Sigmoid colon (tissue), 6 donors: ENCODE measurements at regions not wholly inside any gene's neighbourhood (a gene's known extent, or its start where the extent isn't known, plus 50 kb on each side); places are given as distances from the start of the nearest gene placed in this dataset.

Source experiments
- DNase-seq: peaks from one replicate; pipeline ENCODE4 v3.0.0-alpha.2; 2019
- H3K27ac ChIP-seq, 4 donors: fragments of 200-600 bp; sonication (generic); one replicate each; pipeline ENCODE4 v1.5.1; 2016 to 2019; ENCODE audit warnings: mild to moderate bottlenecking in 1 of 4
- H3K27me3 ChIP-seq, 3 donors: fragments of 200-600 bp; sonication (generic); one replicate each; pipeline ENCODE4 v1.5.1; 2019; ENCODE audit warnings: mild to moderate bottlenecking in 1 of 3
- H3K36me3 ChIP-seq, 4 donors: fragments of 200-600 bp; sonication (generic); one replicate each; pipeline ENCODE4 v1.5.1; 2016 to 2019
- H3K4me1 ChIP-seq, 4 donors: fragments of 200-600 bp; sonication (generic); one replicate each; pipeline ENCODE4 v1.5.1; 2017 to 2019
- H3K4me3 ChIP-seq, 4 donors: fragments of 200-600 bp; sonication (generic); one replicate each; pipeline ENCODE4 v1.5.1; 2017 to 2019; ENCODE audit warnings: mild to moderate bottlenecking in 2 of 4, moderate library complexity in 1 of 4
- H3K9me3 ChIP-seq, 4 donors: fragments of 200-600 bp in 3 of 4; sonication (generic) in 3 of 4; one replicate each; pipeline versions ENCODE4 v1.5.1 to v1.6.1; 2013 to 2019
- EP300 ChIP-seq, 4 donors: sonication (generic); formaldehyde crosslinking; IDR thresholded peaks; one replicate each; pipeline ENCODE4 v1.6.1; 2017; ENCODE audit warnings: antibody characterized with exemption in 4 of 4
- POLR2A ChIP-seq, 2 donors: fragments of 450-650 bp; IDR thresholded peaks; one replicate each; pipeline ENCODE4 v1.6.1; 2016; ENCODE audit warnings: antibody characterized with exemption in 2 of 2, mild to moderate bottlenecking in 2 of 2, moderate library complexity in 2 of 2
- POLR2AphosphoS5 ChIP-seq, 4 donors: sonication (generic); formaldehyde crosslinking; IDR thresholded peaks; one replicate each; pipeline ENCODE4 v1.6.1; 2017; ENCODE audit warnings: antibody characterized with exemption in 4 of 4
- WGBS, 2 donors: extraction: QIAGEN DNeasy Blood & Tissue Kit; methylation state at CpG; one replicate each; pipeline ENCODE4 v1.1.7; 2013; 5-methylcytosine and 5-hydroxymethylcytosine counted together
- intact Hi-C: fragments of 100-400 bp; cut with DNase I; formaldehyde crosslinking; loops from one replicate; pipeline ENCODE4 v1.15.1; 2023
- TF ChIP-seq, protein P1 (sequence below), 4 experiments: fragments of 450-650 bp in 3 of 4; fragments of 200-600 bp in 1 of 4; IDR thresholded peaks; one replicate each; pipeline ENCODE4 v1.5.1; 2016 to 2019; ENCODE audit warnings: antibody characterized with exemption in 4 of 4, mild to moderate bottlenecking in 3 of 4, moderate library complexity in 2 of 4
- donor health status: healthy with polysubstance abuse.
- donor health status: healthy.

DNA sequence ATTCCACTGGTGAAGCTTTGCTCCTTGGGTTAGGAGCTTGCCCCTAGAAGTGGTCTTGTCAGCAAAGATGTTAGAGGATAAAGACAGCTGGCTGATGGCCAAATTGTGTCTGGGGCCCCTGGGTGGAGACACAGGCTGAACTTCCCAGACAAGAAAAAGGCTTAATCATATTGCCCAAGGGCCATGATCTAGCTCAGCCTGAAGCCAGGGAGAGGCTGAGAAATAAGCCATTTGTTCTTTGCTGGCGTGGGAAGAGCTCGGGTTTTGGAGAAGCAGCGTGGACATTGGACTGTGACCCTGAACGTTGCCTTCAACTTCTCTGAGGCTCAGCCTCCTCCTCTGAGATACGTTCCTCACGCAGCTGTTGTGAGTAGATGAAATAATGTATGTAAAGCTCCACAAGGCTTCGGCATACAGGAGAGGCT, 153.0 kb downstream of the ZFP36L2 start:
- intact Hi-C loops, result no loop called here
- TF ChIP-seq POLR2AphosphoS5 (IDR thresholded peaks at IDR 0.05) (peak in 2 of 4 donors; percentile 15 to 40), POLR2A (IDR thresholded peaks at IDR 0.05) (no peak)
- no peaks in the 10 kb centered on the region for H3K9me3 ChIP-seq
- no peaks in the 10 kb centered on the region for H3K27me3 ChIP-seq
- H3K36me3 ChIP-seq, result no peaks in the 10 kb centered on the region
- H3K4me1 ChIP-seq, result peaks cover 0 to 58% (median 44%) of the 10 kb centered on the region in 4 donors
- no peak overlapping the region for H3K4me3 ChIP-seq
- no peak for DNase-seq
- 68 to 75% methylated on average over 7 of the region's 7 CpGs for whole genome bisulfite sequencing, 2 donors
- peak overlapping the region; percentile 70 to 81 (median 78) for H3K27ac ChIP-seq

DNA sequence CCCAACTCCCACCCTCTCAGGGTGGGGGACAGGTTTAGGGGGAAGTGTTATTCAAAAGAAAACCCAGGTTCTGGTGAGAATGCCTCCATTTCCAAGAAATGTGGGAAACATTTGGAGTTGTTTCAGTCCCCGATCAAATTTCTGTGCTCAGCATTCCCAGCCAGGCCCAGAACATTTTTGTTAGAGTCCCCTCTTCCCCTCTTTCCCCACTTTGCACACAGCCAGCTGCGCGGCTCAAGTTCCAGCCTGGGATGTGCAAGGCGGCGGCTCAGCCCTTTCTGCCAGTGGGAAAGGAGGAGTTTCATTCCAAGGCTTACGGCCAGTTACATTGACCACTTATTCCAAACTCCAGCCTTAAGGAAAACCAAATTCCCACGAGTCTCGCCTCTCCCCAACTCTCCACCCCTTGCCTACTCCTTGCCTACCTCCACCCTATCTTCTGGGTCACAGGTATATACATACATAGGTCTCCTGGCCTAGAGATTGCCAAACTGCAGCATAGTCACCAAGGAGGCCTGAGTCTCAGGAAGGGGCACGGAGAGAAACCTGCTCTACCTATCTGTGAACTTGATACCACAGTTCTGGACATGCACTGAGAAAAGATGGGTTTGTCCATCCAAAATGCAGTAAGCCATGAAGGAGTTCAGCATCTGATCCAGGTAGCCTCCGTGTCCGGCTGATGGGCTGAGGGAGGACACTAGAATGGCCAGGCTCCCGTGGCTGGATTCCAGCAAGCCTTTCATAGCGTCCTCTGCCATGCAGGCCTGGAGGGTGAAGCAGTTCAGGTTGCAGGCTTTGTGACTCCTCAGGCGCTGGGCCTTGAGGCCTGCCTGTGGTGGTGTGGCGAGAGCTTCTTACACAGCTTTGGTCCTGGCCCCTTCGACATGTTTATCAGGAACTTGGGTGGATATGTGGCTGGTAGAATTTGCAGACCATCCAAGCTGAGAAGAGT, 154.5 kb downstream of the ZFP36L2 start:
- Histone ChIP-seq H3K27ac (peak overlapping the region; percentile 52 to 68 (median 62)), H3K9me3 (no peaks in the 10 kb centered on the region), H3K4me1 (peaks cover 0 to 58% (median 42%) of the 10 kb centered on the region in 4 donors), H3K4me3 (no peak overlapping the region), H3K36me3 (no peaks in the 10 kb centered on the region), H3K27me3 (no peaks in the 10 kb centered on the region)
- WGBS, 2 donors, result 85 to 89% methylated on average over 16 of the region's 16 CpGs
- intact Hi-C loops, result no loop called here
- peak; percentile 85 for DNase-seq
- TF ChIP-seq POLR2AphosphoS5 (IDR thresholded peaks at IDR 0.05) (no peak), POLR2A (IDR thresholded peaks at IDR 0.05) (no peak), EP300 (IDR thresholded peaks at IDR 0.05) (no peak)
- TF ChIP-seq, protein P1, sequence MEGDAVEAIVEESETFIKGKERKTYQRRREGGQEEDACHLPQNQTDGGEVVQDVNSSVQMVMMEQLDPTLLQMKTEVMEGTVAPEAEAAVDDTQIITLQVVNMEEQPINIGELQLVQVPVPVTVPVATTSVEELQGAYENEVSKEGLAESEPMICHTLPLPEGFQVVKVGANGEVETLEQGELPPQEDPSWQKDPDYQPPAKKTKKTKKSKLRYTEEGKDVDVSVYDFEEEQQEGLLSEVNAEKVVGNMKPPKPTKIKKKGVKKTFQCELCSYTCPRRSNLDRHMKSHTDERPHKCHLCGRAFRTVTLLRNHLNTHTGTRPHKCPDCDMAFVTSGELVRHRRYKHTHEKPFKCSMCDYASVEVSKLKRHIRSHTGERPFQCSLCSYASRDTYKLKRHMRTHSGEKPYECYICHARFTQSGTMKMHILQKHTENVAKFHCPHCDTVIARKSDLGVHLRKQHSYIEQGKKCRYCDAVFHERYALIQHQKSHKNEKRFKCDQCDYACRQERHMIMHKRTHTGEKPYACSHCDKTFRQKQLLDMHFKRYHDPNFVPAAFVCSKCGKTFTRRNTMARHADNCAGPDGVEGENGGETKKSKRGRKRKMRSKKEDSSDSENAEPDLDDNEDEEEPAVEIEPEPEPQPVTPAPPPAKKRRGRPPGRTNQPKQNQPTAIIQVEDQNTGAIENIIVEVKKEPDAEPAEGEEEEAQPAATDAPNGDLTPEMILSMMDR (IDR thresholded peaks at IDR 0.05), result no peak

DNA sequence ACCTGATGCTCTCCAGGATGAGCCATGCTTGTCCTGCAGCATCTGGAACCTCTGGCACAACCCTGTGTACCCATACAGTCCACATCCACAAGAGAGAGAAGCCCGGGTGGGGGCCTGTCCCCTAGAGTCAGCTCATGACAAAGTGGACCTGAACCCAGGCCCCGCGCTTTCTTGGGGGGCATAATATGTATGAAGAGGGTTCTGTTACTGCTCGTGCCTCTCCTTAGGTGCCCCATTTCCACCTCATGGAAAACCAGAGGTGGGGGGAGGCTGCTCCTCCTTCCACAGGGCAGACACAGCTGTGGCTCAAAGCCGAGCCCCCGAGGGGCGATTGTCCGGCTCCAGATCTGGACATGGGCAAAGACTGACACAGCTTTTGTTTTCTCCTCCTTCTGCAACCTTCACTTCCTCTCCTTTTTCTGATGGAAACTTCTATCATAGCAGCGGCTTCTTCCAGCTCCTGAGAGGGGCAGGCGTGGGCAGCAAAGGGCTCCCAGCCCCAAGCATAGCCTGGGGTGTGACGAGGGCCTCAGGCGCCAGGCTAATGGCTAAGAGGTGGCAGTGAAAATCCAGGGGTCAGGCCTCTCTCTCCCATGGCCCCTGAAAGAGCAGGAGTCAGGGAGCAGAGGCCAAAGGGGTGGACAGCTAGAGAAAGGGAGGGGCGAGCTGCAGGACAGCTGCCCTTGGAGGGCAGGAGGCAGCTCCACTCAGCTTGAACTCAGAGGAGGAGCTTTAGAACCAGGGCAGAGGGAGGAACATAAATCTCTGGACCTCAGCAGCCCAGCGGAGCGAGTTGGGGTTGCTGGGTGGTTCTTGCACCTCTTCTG, 155.5 kb downstream of the ZFP36L2 start:
- Histone ChIP-seq H3K9me3 (no peaks in the 10 kb centered on the region), H3K36me3 (no peaks in the 10 kb centered on the region), H3K27ac (peak overlapping the region; percentile 52 to 68 (median 62)), H3K4me3 (no peak overlapping the region), H3K4me1 (peaks cover 0 to 54% (median 35%) of the 10 kb centered on the region in 4 donors), H3K27me3 (no peaks in the 10 kb centered on the region)
- intact Hi-C loops, result no loop called here
- TF ChIP-seq, protein P1 (IDR thresholded peaks at IDR 0.05), result no peak
- TF ChIP-seq POLR2A (IDR thresholded peaks at IDR 0.05) (no peak), EP300 (IDR thresholded peaks at IDR 0.05) (no peak), POLR2AphosphoS5 (IDR thresholded peaks at IDR 0.05) (no peak)
- WGBS, 2 donors, result 87 to 89% methylated on average over 15 of the region's 15 CpGs
- DNase-seq, result no peak

GRCh38 chr2:43070030-43070429, 156.4 kb downstream of the ZFP36L2 start:
- H3K27me3 ChIP-seq, result no peaks in the 10 kb centered on the region
- intact Hi-C loops, result no loop called here
- H3K9me3 ChIP-seq, result no peaks in the 10 kb centered on the region
- DNase-seq, result no peak
- no peaks in the 10 kb centered on the region for H3K36me3 ChIP-seq
- H3K27ac ChIP-seq, result peak overlapping the region in 2 of 4 donors; percentile 55 to 68
- TF ChIP-seq POLR2AphosphoS5 (IDR thresholded peaks at IDR 0.05), result peak in 1 of 4 donors; percentile 11
- TF ChIP-seq POLR2A (IDR thresholded peaks at IDR 0.05), result no peak
- H3K4me3 ChIP-seq, result no peak overlapping the region
- WGBS, 2 donors, result 64 to 68% methylated on average over 3 of the region's 3 CpGs
- peaks cover 0 to 45% (median 27%) of the 10 kb centered on the region in 4 donors for H3K4me1 ChIP-seq

GRCh38 chr2:43068631-43069517, 157.5 kb downstream of the ZFP36L2 start:
- WGBS, 2 donors, result 88 to 90% methylated on average over 16 of the region's 16 CpGs
- Histone ChIP-seq H3K4me1 (peaks cover 0 to 34% (median 16%) of the 10 kb centered on the region in 4 donors), H3K4me3 (no peak overlapping the region), H3K27me3 (no peaks in the 10 kb centered on the region), H3K36me3 (no peaks in the 10 kb centered on the region), H3K9me3 (no peaks in the 10 kb centered on the region), H3K27ac (peak overlapping the region in 3 of 4 donors; percentile 19 to 34 (median 29))
- DNase-seq, result peak; percentile 35
- TF ChIP-seq EP300 (IDR thresholded peaks at IDR 0.05) (no peak), POLR2AphosphoS5 (IDR thresholded peaks at IDR 0.05) (no peak), POLR2A (IDR thresholded peaks at IDR 0.05) (no peak)
- TF ChIP-seq, protein P1 (IDR thresholded peaks at IDR 0.05), result no peak
- intact Hi-C loops, result no loop called here
